H1 (cell line): ENCODE measurements at regions not wholly inside any gene's neighbourhood (a gene's known extent, or its start where the extent isn't known, plus 50 kb on each side); places are given as distances from the start of the nearest gene placed in this dataset.

Experiments
- CTBP2 ChIP-seq: IDR thresholded peaks from 2 replicates; pipeline ENCODE4 v1.7.0; 2011; ENCODE audit warnings: borderline replicate concordance, mild to moderate bottlenecking, moderate library complexity, mixed read lengths, low read length; ENCODE audit not compliant: insufficient read depth, insufficient read length
- POU5F1 ChIP-seq: IDR thresholded peaks from 2 replicates; pipeline ENCODE4 v1.6.1; 2011; ENCODE audit warnings: low read depth, mild to moderate bottlenecking, low read length, moderate library complexity
- RXRA ChIP-seq: IDR thresholded peaks from 2 replicates; pipeline ENCODE4 v1.6.1; 2011; ENCODE audit warnings: low read depth, mild to moderate bottlenecking, low read length, moderate library complexity; ENCODE audit not compliant: insufficient read depth
- SP4 ChIP-seq: IDR thresholded peaks from 2 replicates; pipeline ENCODE4 v1.6.1; 2012; ENCODE audit warnings: low read length, inconsistent platforms
- TF ChIP-seq, protein P1 (sequence below): IDR thresholded peaks from 2 replicates; pipeline ENCODE4 v1.6.1; 2012; ENCODE audit warnings: low read length, inconsistent platforms

DNA sequence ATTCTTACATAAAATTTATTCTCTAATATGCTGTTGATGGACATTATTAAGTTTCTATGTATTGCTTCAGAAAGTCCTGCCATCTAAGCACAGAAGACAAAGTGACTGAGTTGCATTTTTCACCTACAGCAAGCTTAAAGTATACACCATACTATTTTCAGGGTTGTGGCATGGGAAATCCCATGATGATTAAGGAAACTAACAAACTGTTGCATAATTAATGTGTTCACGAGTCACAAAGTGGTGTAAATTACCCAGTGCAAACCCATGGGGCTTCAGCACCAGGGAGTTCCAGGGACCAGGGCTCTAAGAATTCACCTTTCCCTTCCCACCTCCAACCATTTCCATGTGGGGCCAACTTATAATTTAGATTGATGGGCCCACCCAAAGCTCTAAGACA is 81.9 kb upstream of the NR5A2 start (continued):
- TF ChIP-seq RXRA (no peak), SP4 (no peak), POU5F1 (no peak), CTBP2 (no peak)
- TF ChIP-seq, protein P1, sequence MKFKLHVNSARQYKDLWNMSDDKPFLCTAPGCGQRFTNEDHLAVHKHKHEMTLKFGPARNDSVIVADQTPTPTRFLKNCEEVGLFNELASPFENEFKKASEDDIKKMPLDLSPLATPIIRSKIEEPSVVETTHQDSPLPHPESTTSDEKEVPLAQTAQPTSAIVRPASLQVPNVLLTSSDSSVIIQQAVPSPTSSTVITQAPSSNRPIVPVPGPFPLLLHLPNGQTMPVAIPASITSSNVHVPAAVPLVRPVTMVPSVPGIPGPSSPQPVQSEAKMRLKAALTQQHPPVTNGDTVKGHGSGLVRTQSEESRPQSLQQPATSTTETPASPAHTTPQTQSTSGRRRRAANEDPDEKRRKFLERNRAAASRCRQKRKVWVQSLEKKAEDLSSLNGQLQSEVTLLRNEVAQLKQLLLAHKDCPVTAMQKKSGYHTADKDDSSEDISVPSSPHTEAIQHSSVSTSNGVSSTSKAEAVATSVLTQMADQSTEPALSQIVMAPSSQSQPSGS, result no peak
